WERI-Rb-1 (cell line): ENCODE measurements at regions not wholly inside any gene's neighbourhood (a gene's known extent, or its start where the extent isn't known, plus 50 kb on each side); places are given as distances from the start of the nearest gene placed in this dataset.
"Not testable (repeated sequence)": the region's sequence is repeated elsewhere in the genome, so short reads cannot be mapped to it uniquely, and the experiment has no call there.

Experiments
- DNase-seq: peaks from one replicate; pipeline ENCODE4 v3.0.0-alpha.2; 2020
- H3K27ac ChIP-seq: fragments of 250-450 bp; sonication (Bioruptor Pico); 2 replicates; pipeline ENCODE4 v1.5.1; 2020; ENCODE audit warnings: mild to moderate bottlenecking, moderate library complexity
- H3K27me3 ChIP-seq: fragments of 250-450 bp; sonication (Bioruptor Pico); 2 replicates; pipeline ENCODE4 v1.5.1; 2021; ENCODE audit warnings: mild to moderate bottlenecking, low read depth, moderate library complexity; ENCODE audit not compliant: insufficient read depth, severe bottlenecking
- H3K36me3 ChIP-seq: fragments of 250-450 bp; sonication (Bioruptor Pico); 2 replicates; pipeline ENCODE4 v1.5.1; 2020; ENCODE audit warnings: mild to moderate bottlenecking, moderate library complexity
- H3K4me3 ChIP-seq: 2 replicates; pipeline ENCODE4 v1.5.1; 2011; ENCODE audit warnings: low read depth, mild to moderate bottlenecking, control low read depth, low read length
- H3K9me3 ChIP-seq: fragments of 250-450 bp; sonication (Bioruptor Pico); 2 replicates; pipeline ENCODE4 v1.5.1; 2021; ENCODE audit warnings: mild to moderate bottlenecking, moderate library complexity; ENCODE audit not compliant: severe bottlenecking
- CTCF ChIP-seq: IDR thresholded peaks from 2 replicates; pipeline ENCODE4 v1.5.1; 2011; ENCODE audit warnings: low read depth, mild to moderate bottlenecking, control low read depth, inconsistent platforms, low read length

- no peak for TF ChIP-seq CTCF
- Histone ChIP-seq H3K27ac (no peak overlapping the region), H3K4me3 (no peak overlapping the region), H3K9me3 (no peaks in the 10 kb centered on the region), H3K27me3 (no peaks in the 10 kb centered on the region), H3K36me3 (no peaks in the 10 kb centered on the region)
- no peak for DNase-seq
Observed at GRCh38 chr13:81089371-81090157, 748.6 kb upstream of the SPRY2 start.

DNA sequence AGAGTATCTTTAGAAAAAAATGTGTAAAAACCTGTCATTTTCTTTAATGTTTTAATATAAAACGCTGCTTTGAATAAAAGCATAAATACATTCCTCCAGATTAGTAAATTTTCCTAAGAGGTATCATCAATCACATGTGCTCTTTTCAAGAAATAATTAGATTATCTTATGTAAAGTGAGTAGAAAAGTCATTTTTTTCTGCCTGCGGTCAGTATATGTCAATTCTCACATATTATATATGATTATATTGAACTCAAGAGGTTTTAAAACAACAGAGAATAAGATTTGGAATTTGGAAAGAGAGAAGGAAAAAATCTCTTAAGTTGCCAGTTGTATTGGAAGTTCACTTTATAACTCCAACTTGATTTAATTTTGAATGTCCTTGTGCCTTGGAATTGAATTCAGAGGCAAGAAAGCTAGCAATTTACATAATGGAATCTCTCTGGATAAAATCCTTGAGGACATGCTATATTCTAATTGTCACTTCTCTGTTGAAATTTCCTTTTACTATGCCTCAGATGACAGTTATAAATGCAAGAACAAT is 740.1 kb upstream of the SPRY2 start:
- TF ChIP-seq CTCF = no peak
- H3K27me3 ChIP-seq = no peaks in the 10 kb centered on the region
- H3K36me3 ChIP-seq = no peaks in the 10 kb centered on the region
- no peak overlapping the region for H3K27ac ChIP-seq
- H3K9me3 ChIP-seq = no peaks in the 10 kb centered on the region
- no peak for DNase-seq
- no peak overlapping the region for H3K4me3 ChIP-seq

DNA sequence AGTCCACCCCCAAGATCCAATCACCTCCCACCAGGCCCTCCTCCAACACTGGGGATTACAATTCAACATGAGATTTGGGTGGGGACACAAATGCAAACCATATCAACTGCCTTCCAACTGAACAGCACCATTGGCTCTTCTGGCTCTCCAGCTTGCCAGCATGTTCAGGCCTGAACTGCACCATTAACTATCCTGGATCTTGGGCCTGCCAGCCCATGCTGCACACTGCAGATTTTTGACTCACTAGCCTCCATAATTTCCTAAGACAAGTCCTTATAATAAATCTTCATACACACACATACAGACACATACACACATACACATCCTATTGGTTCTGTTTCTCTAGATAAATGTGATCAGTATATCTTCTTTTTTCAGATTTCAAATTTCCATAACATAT is 737.1 kb upstream of the SPRY2 start:
- Histone ChIP-seq H3K27me3 (no peaks in the 10 kb centered on the region), H3K27ac (no peak overlapping the region), H3K9me3 (no peaks in the 10 kb centered on the region), H3K36me3 (no peaks in the 10 kb centered on the region), H3K4me3 (no peak overlapping the region)
- DNase-seq = no peak
- TF ChIP-seq CTCF = no peak

GRCh38 chr13:81069822-81070221 is 728.9 kb upstream of the SPRY2 start:
- not testable (repeated sequence) for DNase-seq, H3K4me3 ChIP-seq, H3K27me3 ChIP-seq, H3K36me3 ChIP-seq, H3K27ac ChIP-seq, H3K9me3 ChIP-seq

- Histone ChIP-seq H3K36me3 (no peaks in the 10 kb centered on the region), H3K27me3 (no peaks in the 10 kb centered on the region), H3K27ac (no peak overlapping the region), H3K9me3 (no peaks in the 10 kb centered on the region), H3K4me3 (no peak overlapping the region)
- no peak for TF ChIP-seq CTCF
- no peak for DNase-seq
Observed at GRCh38 chr13:81058916-81059290, 718.0 kb upstream of the SPRY2 start.

DNA sequence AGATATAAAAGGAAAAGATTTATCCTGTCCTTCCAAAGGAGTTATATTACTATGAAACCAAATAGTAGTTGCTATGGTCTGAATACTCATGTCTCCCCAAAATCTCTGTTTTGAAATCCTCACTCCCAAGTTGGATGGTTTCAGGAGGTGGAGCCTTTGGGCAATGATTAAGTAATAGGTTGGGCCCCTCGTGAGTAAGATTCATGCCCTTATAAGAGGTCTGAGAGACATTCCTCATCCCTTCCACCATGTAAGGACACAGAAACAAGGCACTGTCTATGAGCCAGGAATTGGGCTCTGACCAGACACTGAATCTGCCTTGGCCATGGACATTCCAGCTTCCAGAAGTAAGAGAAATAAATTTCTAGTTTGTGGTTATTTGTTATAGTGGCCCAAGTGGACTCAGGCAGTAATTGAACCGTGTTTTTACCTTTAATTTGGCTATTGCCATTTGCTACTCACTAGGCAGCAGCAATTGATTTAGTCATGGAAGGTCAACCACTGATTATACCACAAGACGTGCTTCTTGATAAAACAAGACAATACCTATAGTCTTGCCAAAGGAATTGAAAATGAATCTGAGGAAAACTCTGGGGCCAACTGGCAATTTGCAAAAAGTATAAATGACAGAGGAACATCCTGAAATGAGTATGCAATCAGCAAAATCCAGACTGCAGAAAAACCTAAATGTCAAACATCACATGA is 717.4 kb upstream of the SPRY2 start:
- H3K9me3 ChIP-seq = no peaks in the 10 kb centered on the region
- DNase-seq = no peak
- no peaks in the 10 kb centered on the region for H3K27me3 ChIP-seq
- no peaks in the 10 kb centered on the region for H3K36me3 ChIP-seq
- H3K4me3 ChIP-seq = no peak overlapping the region
- no peak for TF ChIP-seq CTCF
- H3K27ac ChIP-seq = no peak overlapping the region
